NCI-H82 (cell line): ENCODE measurements at regions not wholly inside any gene's neighbourhood (a gene's known extent, or its start where the extent isn't known, plus 50 kb on each side); places are given as distances from the start of the nearest gene placed in this dataset.
"Not testable (repeated sequence)": the region's sequence is repeated elsewhere in the genome, so short reads cannot be mapped to it uniquely, and the experiment has no call there.

Experiments used
- DNase-seq: peaks from one replicate; lab custom pipeline; 2025; lab: John Stamatoyannopoulos, UW

- DNase-seq: no peak
These were observed 633.7 kb upstream of the GJE1 start for GRCh38 chr6:141498977-141499376.

GRCh38 chr6:141492521-141493284 lies 640.0 kb upstream of the GJE1 start:
- DNase-seq: no peak

- no peak for DNase-seq
These were observed 641.0 kb upstream of the GJE1 start for GRCh38 chr6:141491684-141492083.

GRCh38 chr6:141490982-141491381 lies 641.7 kb upstream of the GJE1 start:
- no peak for DNase-seq

GRCh38 chr6:141488488-141488887 lies 644.2 kb upstream of the GJE1 start:
- no peak for DNase-seq

- no peak for DNase-seq
These were observed 645.8 kb upstream of the GJE1 start for GRCh38 chr6:141486942-141487341.

GRCh38 chr6:141484711-141485110 lies 648.0 kb upstream of the GJE1 start:
- no peak for DNase-seq

- no peak for DNase-seq
These were observed 649.1 kb upstream of the GJE1 start for GRCh38 chr6:141483598-141484061.

- DNase-seq: no peak
These were observed 649.7 kb upstream of the GJE1 start for GRCh38 chr6:141482796-141483597.

GRCh38 chr6:141475259-141475658 lies 657.5 kb upstream of the GJE1 start:
- DNase-seq: no peak

- DNase-seq: no peak
These were observed 660.4 kb upstream of the GJE1 start for GRCh38 chr6:141472162-141472928.

GRCh38 chr6:141470810-141471209 lies 661.9 kb upstream of the GJE1 start:
- DNase-seq: no peak

GRCh38 chr6:141467881-141468280 lies 664.8 kb upstream of the GJE1 start:
- DNase-seq: no peak

- peak; percentile 60 for DNase-seq
These were observed 665.7 kb upstream of the GJE1 start for GRCh38 chr6:141467041-141467440.

- no peak for DNase-seq
These were observed 667.8 kb upstream of the GJE1 start for GRCh38 chr6:141464896-141465295.

- peak; percentile 58 for DNase-seq
These were observed 668.2 kb upstream of the GJE1 start for GRCh38 chr6:141464490-141464889.

- no peak for DNase-seq
These were observed 669.3 kb upstream of the GJE1 start for GRCh38 chr6:141463237-141463977.

- DNase-seq: no peak
These were observed 671.8 kb upstream of the GJE1 start for GRCh38 chr6:141460743-141461484.

- not testable (repeated sequence) for DNase-seq
These were observed 672.5 kb upstream of the GJE1 start for GRCh38 chr6:141460245-141460644.

GRCh38 chr6:141457984-141458383 lies 674.7 kb upstream of the GJE1 start:
- not testable (repeated sequence) for DNase-seq

GRCh38 chr6:141452354-141452686 lies 680.4 kb upstream of the GJE1 start:
- no peak for DNase-seq
